OCI-LY7 (cell line): ENCODE measurements at regions not wholly inside any gene's neighbourhood (a gene's known extent, or its start where the extent isn't known, plus 50 kb on each side); places are given as distances from the start of the nearest gene placed in this dataset.
"Not testable (repeated sequence)": the region's sequence is repeated elsewhere in the genome, so short reads cannot be mapped to it uniquely, and the experiment has no call there.

ENCODE experiments used
- BruUV-seq: library from RNA; stranded (reverse); fragments of 400-500 nt; replicated peaks from 2 replicates; lab custom pipeline; 2021; lab: Mats Ljungman, UMichigan
- CTCF ChIA-PET: fragments of 300-600 bp; sonication (Branson Sonifier 250); formaldehyde crosslinking; loops from one replicate; lab custom pipeline; 2022; ENCODE audit warnings: antibody characterized with exemption; ENCODE audit not compliant: unreplicated experiment; lab: Charles Lee
- POLR2A ChIA-PET: fragments of 300-600 bp; sonication (Branson Sonifier 250); formaldehyde crosslinking; loops from one replicate; lab custom pipeline; 2022; ENCODE audit warnings: antibody characterized with exemption; lab: Charles Lee
- DNase-seq: peaks from one replicate; pipeline ENCODE4 v3.0.0-alpha.2; 2015; ENCODE audit warnings: low spot score
- H2AFZ ChIP-seq: fragments of 200-600 bp; sonication (generic), shearing (Covaris generic); 2 replicates; pipeline ENCODE4 v1.6.1; 2014; ENCODE audit warnings: mild to moderate bottlenecking, antibody characterized with exemption, low read length, moderate library complexity
- H3K27ac ChIP-seq: fragments of 200-600 bp; sonication (generic); 2 replicates; pipeline ENCODE4 v1.5.1; 2014; ENCODE audit warnings: mixed run types, low read depth, mild to moderate bottlenecking, moderate library complexity, low read length, inconsistent platforms; ENCODE audit not compliant: poor library complexity, severe bottlenecking
- H3K36me3 ChIP-seq: fragments of 200-600 bp; sonication (generic); 2 replicates; pipeline ENCODE4 v1.6.1; 2014; ENCODE audit warnings: mild to moderate bottlenecking, antibody characterized with exemption, low read length, moderate library complexity, mixed read lengths; ENCODE audit not compliant: insufficient read depth
- H3K4me1 ChIP-seq: fragments of 200-600 bp; sonication (generic); 2 replicates; pipeline ENCODE4 v1.5.1; 2014; ENCODE audit warnings: mild to moderate bottlenecking, low read length; ENCODE audit not compliant: insufficient read depth, poor library complexity, severe bottlenecking
- H3K4me2 ChIP-seq: fragments of 200-600 bp; sonication (generic); 2 replicates; pipeline ENCODE4 v1.6.1; 2014; ENCODE audit warnings: mild to moderate bottlenecking, low read length
- H3K4me3 ChIP-seq: fragments of 200-600 bp; sonication (generic); 2 replicates; pipeline ENCODE4 v1.5.1; 2014; ENCODE audit warnings: mild to moderate bottlenecking, low read depth, low read length; ENCODE audit not compliant: poor library complexity, severe bottlenecking
- H3K79me2 ChIP-seq: fragments of 200-600 bp; sonication (generic); 2 replicates; pipeline ENCODE4 v1.6.1; 2016; ENCODE audit warnings: low read depth, mild to moderate bottlenecking, low read length, moderate library complexity, mixed read lengths; ENCODE audit not compliant: insufficient read depth
- H3K9me2 ChIP-seq: fragments of 200-600 bp; sonication (generic); 2 replicates; pipeline ENCODE4 v1.6.1; 2016; ENCODE audit warnings: mild to moderate bottlenecking, low read length, mixed read lengths; ENCODE audit not compliant: insufficient read depth
- H3K9me3 ChIP-seq: fragments of 200-600 bp; sonication (generic); 2 replicates; pipeline ENCODE4 v1.6.1; 2014; ENCODE audit warnings: mild to moderate bottlenecking, mixed run types, low read length, mixed read lengths
- H4K20me1 ChIP-seq: fragments of 200-600 bp; sonication (generic); 2 replicates; pipeline ENCODE4 v1.6.1; 2014; ENCODE audit warnings: mild to moderate bottlenecking, antibody characterized with exemption, low read length, moderate library complexity, mixed read lengths; ENCODE audit not compliant: insufficient read depth
- EZH2phosphoT487 ChIP-seq: fragments of 200-600 bp; sonication (generic); IDR thresholded peaks from 2 replicates; pipeline ENCODE4 v1.6.1; 2018; ENCODE audit warnings: low read depth, borderline replicate concordance, mild to moderate bottlenecking, mixed run types, antibody characterized with exemption, low read length, moderate library complexity, mixed read lengths
- intact Hi-C: fragments of 100-400 bp; cut with micrococcal nuclease; formaldehyde crosslinking; loops from one replicate; pipeline ENCODE4 v1.10.0; 2022; ENCODE audit not compliant: unreplicated experiment
- TF ChIP-seq, protein P1 (sequence below): fragments of 200-600 bp; sonication (generic); conservative IDR thresholded peaks from 2 replicates; pipeline ENCODE4 v1.5.1; 2014; ENCODE audit warnings: mild to moderate bottlenecking, antibody characterized with exemption, low read length, moderate library complexity, mixed read lengths

DNA sequence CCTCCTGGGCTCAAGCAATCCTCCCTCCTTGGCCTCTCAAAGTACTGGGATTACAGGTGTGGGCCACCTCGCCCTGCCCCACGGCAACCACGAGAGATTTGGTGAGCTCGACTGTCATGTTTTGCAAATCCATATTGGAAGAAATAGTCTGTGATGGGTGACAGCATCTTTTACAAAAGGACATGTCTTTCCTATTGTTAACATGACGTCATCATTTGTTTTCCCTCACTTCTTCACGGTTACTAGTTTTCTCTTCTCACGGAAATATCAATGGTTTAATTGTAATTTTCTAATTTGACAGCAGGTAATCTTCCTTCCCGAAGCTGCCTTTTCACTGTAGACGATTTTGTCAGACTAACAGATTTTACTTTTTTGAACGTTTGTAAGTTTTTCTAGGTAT is 110.8 kb upstream of the GREM2 start:
- Histone ChIP-seq H3K4me3 (no peak overlapping the region), H3K79me2 (no peaks in the 10 kb centered on the region), H3K9me3 (no peaks in the 10 kb centered on the region), H2AFZ (no peak overlapping the region), H4K20me1 (no peaks in the 10 kb centered on the region), H3K27ac (no peak overlapping the region), H3K4me2 (no peak overlapping the region), H3K36me3 (no peaks in the 10 kb centered on the region), H3K4me1 (no peaks in the 10 kb centered on the region), H3K9me2 (no peaks in the 10 kb centered on the region)
- TF ChIP-seq, protein P1, sequence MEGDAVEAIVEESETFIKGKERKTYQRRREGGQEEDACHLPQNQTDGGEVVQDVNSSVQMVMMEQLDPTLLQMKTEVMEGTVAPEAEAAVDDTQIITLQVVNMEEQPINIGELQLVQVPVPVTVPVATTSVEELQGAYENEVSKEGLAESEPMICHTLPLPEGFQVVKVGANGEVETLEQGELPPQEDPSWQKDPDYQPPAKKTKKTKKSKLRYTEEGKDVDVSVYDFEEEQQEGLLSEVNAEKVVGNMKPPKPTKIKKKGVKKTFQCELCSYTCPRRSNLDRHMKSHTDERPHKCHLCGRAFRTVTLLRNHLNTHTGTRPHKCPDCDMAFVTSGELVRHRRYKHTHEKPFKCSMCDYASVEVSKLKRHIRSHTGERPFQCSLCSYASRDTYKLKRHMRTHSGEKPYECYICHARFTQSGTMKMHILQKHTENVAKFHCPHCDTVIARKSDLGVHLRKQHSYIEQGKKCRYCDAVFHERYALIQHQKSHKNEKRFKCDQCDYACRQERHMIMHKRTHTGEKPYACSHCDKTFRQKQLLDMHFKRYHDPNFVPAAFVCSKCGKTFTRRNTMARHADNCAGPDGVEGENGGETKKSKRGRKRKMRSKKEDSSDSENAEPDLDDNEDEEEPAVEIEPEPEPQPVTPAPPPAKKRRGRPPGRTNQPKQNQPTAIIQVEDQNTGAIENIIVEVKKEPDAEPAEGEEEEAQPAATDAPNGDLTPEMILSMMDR: no peak
- TF ChIP-seq EZH2phosphoT487: no peak
- BruUV-seq: no TSS peak
- POLR2A ChIA-PET: interaction anchor here (0.6 to 0.7 kb wide), 2 partner anchors 46 to 168 kb away, joined by 3 to 4 read pairs; no protein-coding TSS in a partner anchor
- CTCF ChIA-PET: no interaction called here
- intact Hi-C loops: no loop called here
- DNase-seq: no peak

DNA sequence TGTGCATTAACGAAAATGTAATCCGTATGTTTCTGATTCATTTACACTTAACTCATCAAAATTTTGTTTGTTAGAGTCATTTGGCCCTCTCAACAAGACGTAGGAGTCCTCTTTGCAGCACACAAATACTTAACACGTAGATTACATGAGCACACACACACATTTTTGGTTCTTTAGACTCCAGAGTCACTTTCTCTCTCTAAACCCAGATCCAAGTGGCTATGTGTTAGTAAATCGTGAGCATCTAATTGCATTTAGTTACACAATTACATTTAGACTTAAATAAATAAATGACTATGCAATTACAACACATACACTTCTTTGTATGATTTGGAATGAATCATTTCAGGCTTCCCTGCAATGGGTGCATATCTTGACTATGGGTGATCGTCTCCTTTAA is 109.0 kb upstream of the GREM2 start:
- Histone ChIP-seq H3K4me3 (no peak overlapping the region), H2AFZ (no peak overlapping the region), H3K9me2 (no peaks in the 10 kb centered on the region), H3K4me1 (no peaks in the 10 kb centered on the region), H3K36me3 (no peaks in the 10 kb centered on the region), H3K79me2 (no peaks in the 10 kb centered on the region), H3K27ac (no peak overlapping the region), H3K9me3 (no peaks in the 10 kb centered on the region), H3K4me2 (no peak overlapping the region), H4K20me1 (no peaks in the 10 kb centered on the region)
- no TSS peak for BruUV-seq
- POLR2A ChIA-PET: no interaction called here
- CTCF ChIA-PET: no interaction called here
- no peak for TF ChIP-seq EZH2phosphoT487
- TF ChIP-seq, protein P1: no peak
- intact Hi-C loops: no loop called here
- no peak for DNase-seq

DNA sequence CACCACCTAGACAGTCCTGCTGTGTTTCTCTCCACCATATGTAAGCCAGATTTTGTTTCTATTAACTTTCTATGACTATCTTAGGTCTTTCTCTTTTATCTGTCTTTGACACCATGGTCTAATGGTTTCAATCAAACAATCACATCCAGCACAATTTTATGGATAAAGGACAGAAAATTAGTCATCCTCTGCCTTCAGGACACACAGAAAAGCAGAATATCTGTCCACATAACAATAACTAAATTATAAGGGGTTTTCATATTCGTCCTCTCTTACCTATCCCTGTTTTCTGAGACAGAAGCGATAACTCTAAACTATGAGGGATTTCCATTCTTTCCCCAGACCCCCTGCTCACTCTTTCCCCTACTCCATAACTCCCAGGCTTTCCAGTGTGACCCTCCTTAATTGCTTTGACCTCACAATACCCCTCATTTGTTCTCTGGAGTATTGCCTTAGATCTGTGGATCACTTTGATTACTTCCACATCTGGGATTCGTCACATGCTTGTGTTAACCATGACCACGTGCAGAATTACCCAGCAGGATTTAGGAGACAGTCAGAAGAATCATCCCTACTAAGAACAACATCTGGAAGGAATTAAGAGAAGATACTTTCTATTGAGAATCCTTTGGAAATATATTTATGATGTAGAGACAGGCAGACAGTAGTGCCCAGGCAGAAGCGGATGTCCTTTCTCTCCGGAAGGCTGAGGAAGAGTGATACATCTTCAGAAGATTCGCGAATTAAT is 108.2 kb upstream of the GREM2 start:
- ChIA-PET CTCF (no interaction called here), POLR2A (interaction anchor here (1.2 kb wide), 1 partner anchor 12 kb away, joined by 3 read pairs; no protein-coding TSS in a partner anchor)
- no peaks in the 10 kb centered on the region for H4K20me1 ChIP-seq
- intact Hi-C loops: no loop called here
- no peaks in the 10 kb centered on the region for H3K9me2 ChIP-seq
- H2AFZ ChIP-seq: no peak overlapping the region
- no peak for DNase-seq
- H3K4me2 ChIP-seq: no peak overlapping the region
- H3K9me3 ChIP-seq: no peaks in the 10 kb centered on the region
- H3K36me3 ChIP-seq: no peaks in the 10 kb centered on the region
- H3K79me2 ChIP-seq: no peaks in the 10 kb centered on the region
- TF ChIP-seq, protein P1: no peak
- TF ChIP-seq EZH2phosphoT487: no peak
- H3K4me3 ChIP-seq: no peak overlapping the region
- no TSS peak for BruUV-seq
- H3K4me1 ChIP-seq: no peaks in the 10 kb centered on the region
- no peak overlapping the region for H3K27ac ChIP-seq

DNA sequence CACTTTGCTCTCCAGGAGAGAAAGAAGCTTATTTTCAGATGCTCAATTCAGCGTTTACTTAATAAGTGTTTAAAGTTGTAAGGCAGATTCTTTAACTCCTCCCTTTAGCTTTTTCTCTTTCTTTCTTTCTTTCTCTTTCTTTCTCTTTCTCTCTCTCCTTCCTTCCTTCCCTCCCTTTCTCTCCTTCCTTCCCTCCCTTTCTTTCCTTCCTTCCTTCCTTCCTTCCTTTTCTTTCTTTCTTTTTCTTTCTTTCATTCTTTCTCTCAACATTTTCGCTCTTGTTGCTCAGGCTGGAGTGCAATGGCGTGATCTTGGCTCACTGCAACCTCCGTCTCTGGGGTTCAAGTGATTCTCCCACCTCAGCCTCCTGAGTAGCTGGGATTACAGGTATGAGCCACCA is 104.6 kb upstream of the GREM2 start:
- H3K4me2 ChIP-seq, POLR2A ChIA-PET, H3K36me3 ChIP-seq, H2AFZ ChIP-seq, CTCF ChIA-PET, H3K4me1 ChIP-seq, H3K79me2 ChIP-seq, intact Hi-C loops, BruUV-seq, H3K27ac ChIP-seq, H4K20me1 ChIP-seq, DNase-seq, H3K9me2 ChIP-seq, H3K9me3 ChIP-seq, H3K4me3 ChIP-seq: not testable (repeated sequence)
